Vagina (tissue), 2 donors: ENCODE measurements at regions not wholly inside any gene's neighbourhood (a gene's known extent, or its start where the extent isn't known, plus 50 kb on each side); places are given as distances from the start of the nearest gene placed in this dataset.

ENCODE experiments used
- DNase-seq, 2 donors: peaks; one replicate each; pipeline ENCODE4 v3.0.0-alpha.2; 2017; ENCODE audit errors: extremely low spot score in 2 of 2
- H3K27ac ChIP-seq: fragments of 200-600 bp; sonication (generic); one replicate; pipeline ENCODE4 v1.5.1; 2019
- H3K27me3 ChIP-seq: fragments of 200-600 bp; sonication (generic); one replicate; pipeline ENCODE4 v1.5.1; 2019
- H3K36me3 ChIP-seq, 2 donors: fragments of 200-600 bp; sonication (generic); one replicate each; pipeline ENCODE4 v1.5.1; 2017 to 2019
- H3K4me1 ChIP-seq: fragments of 200-600 bp; sonication (generic); one replicate; pipeline ENCODE4 v1.5.1; 2019
- H3K4me3 ChIP-seq, 2 donors: fragments of 200-600 bp; sonication (generic); 1 replicate in 1 of 2; 2 replicates in 1 of 2; pipeline ENCODE4 v1.5.1; 2016 to 2019
- H3K9me3 ChIP-seq: fragments of 200-600 bp; sonication (generic); one replicate; pipeline ENCODE4 v1.5.1; 2019
- POLR2A ChIP-seq, 2 donors: fragments of 450-650 bp; IDR thresholded peaks; one replicate each; pipeline ENCODE4 v1.6.1; 2017; ENCODE audit warnings: antibody characterized with exemption in 2 of 2, mild to moderate bottlenecking in 2 of 2, moderate library complexity in 2 of 2
- POLR2AphosphoS5 ChIP-seq, 2 donors: sonication (generic); formaldehyde crosslinking; IDR thresholded peaks; one replicate each; pipeline ENCODE4 v1.9.0; 2017; ENCODE audit warnings: antibody characterized with exemption in 2 of 2, mild to moderate bottlenecking in 2 of 2, low read depth in 1 of 2; ENCODE audit not compliant: insufficient read depth in 1 of 2
- intact Hi-C: fragments of 100-400 bp; cut with DNase I; formaldehyde crosslinking; loops from one replicate; pipeline ENCODE4 v1.15.1; 2023
- TF ChIP-seq, protein P1 (sequence below), 3 experiments: fragments of 450-650 bp in 2 of 3; fragments of 200-600 bp in 1 of 3; sonication (generic) in 1 of 3; IDR thresholded peaks; one replicate each; pipeline ENCODE4 v1.5.1; 2017 to 2019; ENCODE audit warnings: antibody characterized with exemption in 3 of 3, mild to moderate bottlenecking in 2 of 3, moderate library complexity in 2 of 3

- Histone ChIP-seq H3K36me3 (no peaks in the 10 kb centered on the region), H3K27ac (no peak overlapping the region), H3K4me3 (no peak overlapping the region), H3K9me3 (no peaks in the 10 kb centered on the region), H3K4me1 (no peaks in the 10 kb centered on the region), H3K27me3 (no peaks in the 10 kb centered on the region)
- intact Hi-C loops = no loop called here
- DNase-seq = no peak
- no peak for TF ChIP-seq POLR2AphosphoS5 (IDR thresholded peaks at IDR 0.05; ENCODE audit: insufficient read depth in 1 of 2, low read depth in 1 of 2)
- TF ChIP-seq, protein P1, sequence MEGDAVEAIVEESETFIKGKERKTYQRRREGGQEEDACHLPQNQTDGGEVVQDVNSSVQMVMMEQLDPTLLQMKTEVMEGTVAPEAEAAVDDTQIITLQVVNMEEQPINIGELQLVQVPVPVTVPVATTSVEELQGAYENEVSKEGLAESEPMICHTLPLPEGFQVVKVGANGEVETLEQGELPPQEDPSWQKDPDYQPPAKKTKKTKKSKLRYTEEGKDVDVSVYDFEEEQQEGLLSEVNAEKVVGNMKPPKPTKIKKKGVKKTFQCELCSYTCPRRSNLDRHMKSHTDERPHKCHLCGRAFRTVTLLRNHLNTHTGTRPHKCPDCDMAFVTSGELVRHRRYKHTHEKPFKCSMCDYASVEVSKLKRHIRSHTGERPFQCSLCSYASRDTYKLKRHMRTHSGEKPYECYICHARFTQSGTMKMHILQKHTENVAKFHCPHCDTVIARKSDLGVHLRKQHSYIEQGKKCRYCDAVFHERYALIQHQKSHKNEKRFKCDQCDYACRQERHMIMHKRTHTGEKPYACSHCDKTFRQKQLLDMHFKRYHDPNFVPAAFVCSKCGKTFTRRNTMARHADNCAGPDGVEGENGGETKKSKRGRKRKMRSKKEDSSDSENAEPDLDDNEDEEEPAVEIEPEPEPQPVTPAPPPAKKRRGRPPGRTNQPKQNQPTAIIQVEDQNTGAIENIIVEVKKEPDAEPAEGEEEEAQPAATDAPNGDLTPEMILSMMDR (IDR thresholded peaks at IDR 0.05) = no peak
Observed at GRCh38 chr1:181990728-181991127, 70.8 kb downstream of the ZNF648 start.

DNA sequence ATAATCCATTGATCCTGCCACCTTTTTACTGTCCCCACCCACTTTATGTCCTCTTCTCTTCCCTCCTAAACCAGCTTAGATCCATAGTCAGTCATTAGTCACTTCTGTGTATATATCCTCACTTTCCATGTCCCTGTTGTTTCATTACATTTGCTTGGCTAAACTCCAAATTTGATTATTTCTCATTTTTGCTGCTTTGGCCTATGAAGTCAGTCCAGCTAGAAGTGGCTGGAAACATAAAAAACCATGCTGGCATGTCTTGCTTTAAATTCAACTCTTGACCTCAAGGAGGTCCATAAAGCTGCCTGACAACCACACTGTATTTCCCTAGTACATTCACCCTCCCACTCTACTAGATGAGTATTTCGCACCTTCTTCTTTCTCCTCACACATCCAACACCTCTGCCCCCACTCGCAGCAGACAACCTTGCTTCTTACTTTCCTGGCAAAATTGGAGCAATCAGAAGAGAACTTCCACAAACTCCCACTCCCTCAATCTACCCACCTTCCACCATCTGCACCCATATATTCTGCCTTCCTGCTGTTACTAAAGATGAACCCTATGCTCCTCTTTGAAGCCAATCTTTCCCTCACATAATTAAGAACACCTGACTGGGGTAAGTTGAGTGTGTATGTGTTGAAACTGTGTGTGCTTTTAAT lies 72.1 kb downstream of the ZNF648 start:
- Histone ChIP-seq H3K4me3 (no peak overlapping the region), H3K9me3 (no peaks in the 10 kb centered on the region), H3K27ac (no peak overlapping the region), H3K4me1 (no peaks in the 10 kb centered on the region), H3K27me3 (no peaks in the 10 kb centered on the region), H3K36me3 (no peaks in the 10 kb centered on the region)
- intact Hi-C loops = no loop called here
- no peak for DNase-seq
- TF ChIP-seq, protein P1 (IDR thresholded peaks at IDR 0.05) = no peak
- TF ChIP-seq POLR2A (IDR thresholded peaks at IDR 0.05) (no peak), POLR2AphosphoS5 (IDR thresholded peaks at IDR 0.05; ENCODE audit: insufficient read depth in 1 of 2, low read depth in 1 of 2) (no peak)

DNA sequence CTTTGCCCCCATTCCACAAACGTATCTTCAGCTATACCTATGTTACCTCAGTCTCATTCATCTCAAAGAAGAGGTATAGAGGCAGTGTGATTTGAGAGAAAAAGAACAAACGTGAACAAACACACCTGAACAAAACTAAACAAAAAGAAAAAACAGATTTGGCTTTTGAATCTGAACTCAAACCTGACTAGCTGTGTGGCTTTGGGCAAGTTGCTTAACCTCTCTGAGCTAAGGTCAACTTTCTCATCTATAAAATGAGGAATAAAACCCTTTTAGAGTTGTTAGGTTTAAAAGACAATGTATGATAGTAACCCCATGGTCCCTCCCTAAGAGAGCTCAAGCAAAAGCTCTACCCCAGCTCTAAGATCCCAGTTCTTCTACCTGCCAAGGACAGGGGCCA lies 73.5 kb downstream of the ZNF648 start:
- Histone ChIP-seq H3K9me3 (no peaks in the 10 kb centered on the region), H3K4me3 (no peak overlapping the region)

DNA sequence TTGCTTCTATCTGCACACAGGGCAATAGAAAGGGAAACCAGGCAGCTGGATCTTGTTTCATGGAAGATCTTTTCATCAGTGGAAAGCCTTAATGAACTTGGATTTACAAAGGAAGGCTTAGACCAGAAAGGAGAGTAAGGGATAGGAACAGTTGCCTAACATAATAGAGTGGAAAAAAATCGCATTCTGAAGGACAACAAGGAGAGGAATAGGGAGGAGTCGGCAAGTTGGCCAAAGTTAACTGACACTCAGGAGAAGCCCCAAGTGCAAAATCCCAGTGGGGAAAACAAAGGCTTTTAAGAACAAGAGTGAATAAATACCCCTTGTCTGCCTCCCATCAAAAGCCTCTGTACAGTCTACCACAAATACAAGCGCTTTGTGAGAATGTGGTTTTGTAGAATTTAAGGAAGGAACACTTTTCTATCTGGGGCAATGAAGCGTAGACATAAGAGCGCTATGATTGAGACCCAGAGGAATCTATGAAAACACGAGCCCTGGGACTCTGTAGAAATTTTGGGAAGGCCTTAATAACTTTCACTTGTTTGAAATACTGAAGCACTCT lies 74.1 kb downstream of the ZNF648 start:
- intact Hi-C loops = no loop called here
- H3K27ac ChIP-seq = no peak overlapping the region
- H3K4me1 ChIP-seq = no peaks in the 10 kb centered on the region
- no peak overlapping the region for H3K4me3 ChIP-seq
- no peak for TF ChIP-seq POLR2A (IDR thresholded peaks at IDR 0.05)
- TF ChIP-seq, protein P1 (IDR thresholded peaks at IDR 0.05) = no peak
- no peak for TF ChIP-seq POLR2AphosphoS5 (IDR thresholded peaks at IDR 0.05; ENCODE audit: insufficient read depth in 1 of 2, low read depth in 1 of 2)
- DNase-seq = no peak
- no peaks in the 10 kb centered on the region for H3K9me3 ChIP-seq
- H3K36me3 ChIP-seq = no peaks in the 10 kb centered on the region
- H3K27me3 ChIP-seq = no peaks in the 10 kb centered on the region

More for the DNA sequence above, 73.5 kb downstream of the ZNF648 start:
- TF ChIP-seq, protein P1 (IDR thresholded peaks at IDR 0.05) = no peak
- TF ChIP-seq POLR2A (IDR thresholded peaks at IDR 0.05) = no peak
- H3K27ac ChIP-seq = no peak overlapping the region
- no peaks in the 10 kb centered on the region for H3K4me1 ChIP-seq
- H3K36me3 ChIP-seq = no peaks in the 10 kb centered on the region
- intact Hi-C loops = no loop called here
- no peak for DNase-seq
- no peaks in the 10 kb centered on the region for H3K27me3 ChIP-seq

DNA sequence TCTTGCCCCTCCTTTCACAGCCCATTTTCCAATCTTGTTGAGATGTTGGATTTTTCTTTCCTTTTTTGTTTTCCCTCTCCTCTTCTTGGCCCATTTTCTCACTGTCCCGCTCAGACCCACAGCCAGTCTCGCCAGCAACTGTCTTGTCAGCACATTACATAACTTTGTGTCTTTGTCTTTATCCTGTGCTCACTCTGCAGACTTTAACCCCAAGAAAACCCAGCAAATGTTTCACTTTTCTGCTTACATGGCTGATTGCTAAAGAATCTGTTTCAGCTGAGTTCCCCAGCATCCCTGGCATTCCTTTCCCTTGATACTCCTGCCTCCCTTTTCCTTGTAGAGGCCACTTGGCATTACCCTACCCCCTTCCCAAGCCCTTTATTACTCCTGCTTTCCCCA lies 74.6 kb downstream of the ZNF648 start:
- DNase-seq = no peak
- no peak for TF ChIP-seq POLR2A (IDR thresholded peaks at IDR 0.05)
- TF ChIP-seq POLR2AphosphoS5 (IDR thresholded peaks at IDR 0.05; ENCODE audit: insufficient read depth in 1 of 2, low read depth in 1 of 2) = no peak
- TF ChIP-seq, protein P1 (IDR thresholded peaks at IDR 0.05) = no peak
- H3K9me3 ChIP-seq = no peaks in the 10 kb centered on the region
- intact Hi-C loops = no loop called here
- no peak overlapping the region for H3K27ac ChIP-seq
- H3K36me3 ChIP-seq = no peaks in the 10 kb centered on the region
- no peaks in the 10 kb centered on the region for H3K4me1 ChIP-seq
- H3K4me3 ChIP-seq = no peak overlapping the region
- no peaks in the 10 kb centered on the region for H3K27me3 ChIP-seq
